Stimulated activated CD4-positive, alpha-beta T cell treated with anti-CD3 and anti-CD28 coated beads, Interleukin-15, amount 100 ng/mL, for 48 hours (primary cell): ENCODE measurements at regions not wholly inside any gene's neighbourhood (a gene's known extent, or its start where the extent isn't known, plus 50 kb on each side); places are given as distances from the start of the nearest gene placed in this dataset.

Experiments
- DNase-seq, 2 donors: peaks; one replicate each; pipeline ENCODE4 v3.0.0-alpha.2; 2020; ENCODE audit warnings: low read depth in 2 of 2

- no peak for DNase-seq
Measured at GRCh38 chr12:45669792-45670191, 59.7 kb upstream of the ARID2 start.

- no peak for DNase-seq
Measured at GRCh38 chr12:45670346-45671065, 59.0 kb upstream of the ARID2 start.

- no peak for DNase-seq
Measured at GRCh38 chr12:45671254-45671653, 58.3 kb upstream of the ARID2 start.

GRCh38 chr12:45674181-45674977 is 55.1 kb upstream of the ARID2 start:
- no peak for DNase-seq

- DNase-seq, result no peak
Measured at GRCh38 chr12:45675534-45675933, 54.0 kb upstream of the ARID2 start.
